Ovary (tissue), 7 donors: ENCODE measurements at regions not wholly inside any gene's neighbourhood (a gene's known extent, or its start where the extent isn't known, plus 50 kb on each side); places are given as distances from the start of the nearest gene placed in this dataset.

Experiments
- DNase-seq, 5 donors: peaks; one replicate each; pipeline ENCODE4 v3.0.0-alpha.2; 2019 to 2020
- H3K27ac ChIP-seq, 2 donors: fragments of 200-600 bp; one replicate each; pipeline versions ENCODE4 v1.5.1 to v1.8.0; 2019 to 2022
- H3K27me3 ChIP-seq: fragments of 200-600 bp; one replicate; pipeline ENCODE4 v1.8.0; 2022
- H3K36me3 ChIP-seq: fragments of 200-600 bp; sonication (generic); one replicate; pipeline ENCODE4 v1.5.1; 2019
- H3K4me1 ChIP-seq: one replicate; pipeline ENCODE4 v1.8.1; 2013; ENCODE audit warnings: mild to moderate bottlenecking, moderate library complexity; ENCODE audit not compliant: insufficient read depth
- H3K4me3 ChIP-seq: fragments of 200-600 bp; sonication (generic); one replicate; pipeline ENCODE4 v1.5.1; 2017
- H3K9me3 ChIP-seq, 2 donors: fragments of 200-600 bp in 1 of 2; sonication (generic) in 1 of 2; one replicate each; pipeline versions ENCODE4 v1.5.1 to v1.8.1; 2013 to 2019; ENCODE audit warnings: mild to moderate bottlenecking in 1 of 2, moderate library complexity in 1 of 2
- EP300 ChIP-seq: sonication (generic); formaldehyde crosslinking; IDR thresholded peaks from one replicate; pipeline ENCODE4 v1.6.1; 2017; ENCODE audit warnings: antibody characterized with exemption
- POLR2A ChIP-seq: fragments of 450-650 bp; IDR thresholded peaks from one replicate; pipeline ENCODE4 v1.6.1; 2017; ENCODE audit warnings: antibody characterized with exemption, mild to moderate bottlenecking, moderate library complexity
- WGBS, 3 donors: extraction: QIAGEN DNeasy Blood & Tissue Kit in 1 of 3; methylation state at CpG; one replicate each; pipeline versions ENCODE4 v1.1.5 to v1.1.7; 2013 to 2017; 5-methylcytosine and 5-hydroxymethylcytosine counted together
- intact Hi-C, 4 donors: fragments of 100-400 bp; cut with DNase I; formaldehyde crosslinking; loops; one replicate each; pipeline versions ENCODE4 v1.11.0 to v1.15.1; 2022 to 2023
- TF ChIP-seq, protein P1 (sequence below), 3 donors: fragments of 450-650 bp in 2 of 3; fragments of 200-600 bp in 1 of 3; IDR thresholded peaks; one replicate each; pipeline versions ENCODE4 v1.5.1 to v1.8.0; 2016 to 2022; ENCODE audit warnings: antibody characterized with exemption in 3 of 3, mild to moderate bottlenecking in 1 of 3
- donor health status: DM: no; HTN: no; CAD: no; lungs with moderate emphysema.
- donor health status: DM: no; HTN: no; CAD: no.
- donor health status: Bipolar disorder and iron deficiency.
- donor health status: DM: no; HTN: no; CAD: no.
- donor health status: DM: yes; HTN: yes; CAD: no.

DNA sequence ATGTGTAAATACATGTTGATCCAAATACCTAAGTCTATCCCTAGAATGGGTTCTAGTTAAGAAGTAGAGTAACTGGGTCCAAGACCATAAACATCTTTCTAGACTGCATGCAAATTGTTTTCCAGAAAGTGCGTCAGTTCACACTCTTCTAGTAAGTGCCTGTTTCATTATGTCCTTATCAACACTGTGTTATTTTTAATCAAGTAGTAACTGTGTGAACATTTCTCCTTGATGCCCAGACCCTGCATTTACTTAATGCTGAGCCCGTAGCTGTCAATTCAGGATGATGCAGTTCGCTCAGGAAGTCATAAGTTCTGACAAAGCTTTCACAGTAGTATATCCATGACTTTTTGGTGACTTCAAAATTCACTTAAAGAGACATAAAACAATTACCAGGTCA lies 374.8 kb downstream of the OTUD1 start:
- intact Hi-C loops = no loop called here
- no peak overlapping the region for H3K27ac ChIP-seq
- no peaks in the 10 kb centered on the region for H3K9me3 ChIP-seq
- TF ChIP-seq POLR2A = no peak
- TF ChIP-seq, protein P1, sequence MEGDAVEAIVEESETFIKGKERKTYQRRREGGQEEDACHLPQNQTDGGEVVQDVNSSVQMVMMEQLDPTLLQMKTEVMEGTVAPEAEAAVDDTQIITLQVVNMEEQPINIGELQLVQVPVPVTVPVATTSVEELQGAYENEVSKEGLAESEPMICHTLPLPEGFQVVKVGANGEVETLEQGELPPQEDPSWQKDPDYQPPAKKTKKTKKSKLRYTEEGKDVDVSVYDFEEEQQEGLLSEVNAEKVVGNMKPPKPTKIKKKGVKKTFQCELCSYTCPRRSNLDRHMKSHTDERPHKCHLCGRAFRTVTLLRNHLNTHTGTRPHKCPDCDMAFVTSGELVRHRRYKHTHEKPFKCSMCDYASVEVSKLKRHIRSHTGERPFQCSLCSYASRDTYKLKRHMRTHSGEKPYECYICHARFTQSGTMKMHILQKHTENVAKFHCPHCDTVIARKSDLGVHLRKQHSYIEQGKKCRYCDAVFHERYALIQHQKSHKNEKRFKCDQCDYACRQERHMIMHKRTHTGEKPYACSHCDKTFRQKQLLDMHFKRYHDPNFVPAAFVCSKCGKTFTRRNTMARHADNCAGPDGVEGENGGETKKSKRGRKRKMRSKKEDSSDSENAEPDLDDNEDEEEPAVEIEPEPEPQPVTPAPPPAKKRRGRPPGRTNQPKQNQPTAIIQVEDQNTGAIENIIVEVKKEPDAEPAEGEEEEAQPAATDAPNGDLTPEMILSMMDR (IDR thresholded peaks at IDR 0.05) = no peak
- TF ChIP-seq EP300 = no peak
- H3K4me3 ChIP-seq = no peak overlapping the region
- no peaks in the 10 kb centered on the region for H3K4me1 ChIP-seq
- no peak for DNase-seq
- H3K36me3 ChIP-seq = no peaks in the 10 kb centered on the region
- peaks cover 3% of the 10 kb centered on the region for H3K27me3 ChIP-seq
- WGBS, 3 donors = 69 to 71% (median 70%) methylated on average over 3 of the region's 3 CpGs

DNA sequence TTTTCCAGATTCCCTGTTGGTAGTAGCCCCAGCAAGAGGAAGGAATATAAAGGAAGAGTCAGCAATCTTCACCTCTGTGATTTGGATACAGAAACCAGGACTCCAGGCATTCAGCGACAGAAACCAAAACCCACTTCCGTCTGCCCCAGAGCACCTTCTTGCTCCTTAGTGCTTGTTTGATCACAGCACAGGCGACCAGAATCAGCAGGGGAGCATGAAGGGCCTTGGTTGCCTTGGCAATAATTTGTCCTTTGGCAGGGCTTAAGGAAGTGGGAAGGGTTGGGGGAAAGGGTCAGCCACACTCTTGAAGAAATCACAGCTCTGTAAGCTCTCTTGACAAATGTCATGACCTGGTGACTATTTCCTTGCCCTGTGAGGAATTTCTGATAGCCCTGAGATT lies 379.6 kb downstream of the OTUD1 start:
- no peak overlapping the region for H3K27ac ChIP-seq
- TF ChIP-seq POLR2A (no peak), EP300 (no peak)
- TF ChIP-seq, protein P1 (IDR thresholded peaks at IDR 0.05) = no peak
- WGBS, 3 donors = 21 to 39% (median 27%) methylated on average over 3 of the region's 3 CpGs
- DNase-seq = no peak
- no peaks in the 10 kb centered on the region for H3K36me3 ChIP-seq
- H3K4me1 ChIP-seq = no peaks in the 10 kb centered on the region
- no peak overlapping the region for H3K4me3 ChIP-seq
- H3K27me3 ChIP-seq = peaks cover 3% of the 10 kb centered on the region
- intact Hi-C loops = no loop called here
- no peaks in the 10 kb centered on the region for H3K9me3 ChIP-seq

DNA sequence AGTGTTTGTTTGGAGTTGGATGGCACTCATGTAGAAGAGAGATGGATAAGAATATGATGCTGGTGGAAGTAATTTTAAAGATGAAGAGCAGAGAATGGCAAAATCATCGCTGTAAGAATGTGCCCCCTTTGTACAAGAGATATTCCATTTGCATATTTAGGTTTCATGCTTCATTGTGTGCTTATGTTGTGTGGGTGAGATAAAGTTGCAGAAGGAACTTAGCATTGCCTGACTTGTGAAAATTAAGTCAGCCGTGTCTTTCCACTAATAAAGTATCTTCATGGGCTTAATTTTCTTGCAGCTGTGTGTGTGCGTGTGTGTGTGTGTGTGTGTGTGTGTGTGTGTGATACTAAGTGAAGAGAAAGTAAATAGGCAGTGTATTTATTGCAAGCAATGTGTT lies 381.9 kb downstream of the OTUD1 start:
- TF ChIP-seq, protein P1 (IDR thresholded peaks at IDR 0.05) = no peak
- TF ChIP-seq POLR2A (no peak), EP300 (no peak)
- H3K9me3 ChIP-seq = no peaks in the 10 kb centered on the region
- H3K4me3 ChIP-seq = no peak overlapping the region
- no peak overlapping the region for H3K27ac ChIP-seq
- 60 to 79% (median 65%) methylated on average over 3 of the region's 3 CpGs for WGBS, 3 donors
- no peaks in the 10 kb centered on the region for H3K4me1 ChIP-seq
- no peak for DNase-seq
- no peaks in the 10 kb centered on the region for H3K36me3 ChIP-seq
- no peaks in the 10 kb centered on the region for H3K27me3 ChIP-seq
- intact Hi-C loops = no loop called here

DNA sequence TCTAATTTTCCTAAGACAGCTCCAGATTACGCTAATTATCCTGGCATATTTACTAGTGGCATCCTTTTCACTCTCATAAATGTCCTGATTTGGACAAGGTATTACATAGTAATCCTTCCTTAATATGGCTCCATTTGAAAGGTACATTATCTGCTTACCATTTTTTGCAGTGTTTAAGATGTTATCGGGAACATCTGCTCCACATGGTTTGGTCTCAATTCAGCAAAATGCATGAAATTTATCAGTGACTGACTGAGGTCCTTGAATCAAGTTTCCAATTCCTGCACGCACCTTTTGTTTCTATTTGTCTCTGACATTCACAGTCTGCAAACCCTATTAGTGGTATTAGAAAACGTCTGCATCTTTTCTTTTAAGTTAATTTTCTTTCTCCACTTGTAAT lies 384.1 kb upstream of the KIAA1217 start:
- Histone ChIP-seq H3K36me3 (no peaks in the 10 kb centered on the region), H3K4me3 (no peak overlapping the region), H3K4me1 (no peaks in the 10 kb centered on the region), H3K27ac (no peak overlapping the region), H3K9me3 (no peaks in the 10 kb centered on the region), H3K27me3 (no peaks in the 10 kb centered on the region)
- intact Hi-C loops = no loop called here
- TF ChIP-seq EP300 (no peak), POLR2A (no peak)
- TF ChIP-seq, protein P1 (IDR thresholded peaks at IDR 0.05) = no peak
- 60 to 73% (median 67%) methylated on average over 4 of the region's 4 CpGs for WGBS, 3 donors
- DNase-seq = no peak

DNA sequence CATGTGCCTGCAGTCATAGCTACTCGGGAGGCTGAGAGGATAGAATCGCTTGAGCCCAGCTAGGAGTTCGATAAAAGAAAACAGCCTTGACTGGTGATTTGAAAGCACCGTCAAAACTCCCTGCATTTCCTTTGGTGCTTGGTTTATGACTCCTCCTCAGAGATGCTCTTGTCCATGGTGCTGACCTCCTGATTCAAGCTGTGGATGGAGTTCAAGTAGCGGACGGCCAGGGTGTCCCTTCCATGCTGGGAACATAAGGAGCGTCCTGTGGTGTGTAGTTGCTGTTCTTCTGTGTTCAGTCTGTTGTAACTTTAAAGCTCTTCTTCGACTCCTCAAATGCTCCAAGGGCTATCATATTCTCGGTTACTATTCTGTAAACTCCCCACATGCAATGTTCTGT lies 382.5 kb upstream of the KIAA1217 start:
- no peaks in the 10 kb centered on the region for H3K9me3 ChIP-seq
- H3K4me1 ChIP-seq = no peaks in the 10 kb centered on the region
- H3K27ac ChIP-seq = no peak overlapping the region
- TF ChIP-seq, protein P1 (IDR thresholded peaks at IDR 0.05) = no peak
- TF ChIP-seq POLR2A = no peak
- no peak for TF ChIP-seq EP300
- no peak overlapping the region for H3K4me3 ChIP-seq
- intact Hi-C loops = no loop called here
- H3K27me3 ChIP-seq = no peaks in the 10 kb centered on the region
- no peak for DNase-seq
- H3K36me3 ChIP-seq = no peaks in the 10 kb centered on the region
- WGBS, 3 donors = 19 to 28% (median 20%) methylated on average over 9 of the region's 9 CpGs
